PFSK-1 (cell line): ENCODE measurements at regions not wholly inside any gene's neighbourhood (a gene's known extent, or its start where the extent isn't known, plus 50 kb on each side); places are given as distances from the start of the nearest gene placed in this dataset.

ENCODE experiments used
- FOXP2 ChIP-seq: optimal IDR thresholded peaks from 2 replicates; pipeline ENCODE3; 2011; ENCODE audit warnings: borderline replicate concordance, control low read depth, inconsistent platforms; ENCODE audit not compliant: insufficient read depth; ENCODE audit errors: extremely low read length, extremely low read depth
- POLR2AphosphoS5 ChIP-seq: IDR thresholded peaks from 2 replicates; pipeline ENCODE4 v1.6.1; 2012; ENCODE audit warnings: low read depth, mild to moderate bottlenecking, control low read depth, low read length, moderate library complexity
- REST ChIP-seq, 2 experiments: IDR thresholded peaks; 2 replicates each; pipeline versions ENCODE4 v1.6.1 to v1.8.0; 2011 to 2012; ENCODE audit warnings: low read depth in 2 of 2, low read length in 2 of 2, control low read depth in 1 of 2, inconsistent platforms in 1 of 2, mild to moderate bottlenecking in 1 of 2, moderate library complexity in 1 of 2; ENCODE audit not compliant: insufficient read depth in 1 of 2
- SIN3A ChIP-seq: IDR thresholded peaks from 2 replicates; pipeline ENCODE4 v1.6.1; 2012; ENCODE audit warnings: mild to moderate bottlenecking, low read length, moderate library complexity, borderline replicate concordance; ENCODE audit not compliant: insufficient read depth
- TAF1 ChIP-seq: IDR thresholded peaks from 2 replicates; pipeline ENCODE4 v1.6.1; 2012; ENCODE audit warnings: low read length, control low read depth, borderline replicate concordance; ENCODE audit not compliant: insufficient read depth

GRCh38 chr9:2270565-2270964 is 255.4 kb downstream of the SMARCA2 start:
- TF ChIP-seq POLR2AphosphoS5 (no peak), TAF1 (no peak), SIN3A (no peak), FOXP2 (no peak), REST (IDR thresholded peaks at IDR 0.05; ENCODE audit: insufficient read depth in 1 of 2, low read depth in 2 of 2, low read length in 2 of 2) (no peak)

GRCh38 chr9:2271426-2271825 is 256.3 kb downstream of the SMARCA2 start:
- no peak for TF ChIP-seq POLR2AphosphoS5
- TF ChIP-seq SIN3A, result no peak
- no peak for TF ChIP-seq REST (IDR thresholded peaks at IDR 0.05; ENCODE audit: insufficient read depth in 1 of 2, low read depth in 2 of 2, low read length in 2 of 2)
- TF ChIP-seq TAF1, result no peak
- no peak for TF ChIP-seq FOXP2

- TF ChIP-seq SIN3A (no peak), FOXP2 (no peak), REST (IDR thresholded peaks at IDR 0.05; ENCODE audit: insufficient read depth in 1 of 2, low read depth in 2 of 2, low read length in 2 of 2) (no peak), POLR2AphosphoS5 (no peak), TAF1 (no peak)
Observed at GRCh38 chr9:2274762-2275161, 259.6 kb downstream of the SMARCA2 start.

- TF ChIP-seq SIN3A (no peak), REST (IDR thresholded peaks at IDR 0.05; ENCODE audit: insufficient read depth in 1 of 2, low read depth in 2 of 2, low read length in 2 of 2) (no peak), POLR2AphosphoS5 (no peak), TAF1 (no peak)
Observed at GRCh38 chr9:2276296-2276695, 261.1 kb downstream of the SMARCA2 start.

GRCh38 chr9:2281031-2281802 is 266.1 kb downstream of the SMARCA2 start:
- TF ChIP-seq TAF1, result no peak
- no peak for TF ChIP-seq REST (IDR thresholded peaks at IDR 0.05; ENCODE audit: insufficient read depth in 1 of 2, low read depth in 2 of 2, low read length in 2 of 2)
- TF ChIP-seq FOXP2, result no peak
- TF ChIP-seq POLR2AphosphoS5, result no peak
- TF ChIP-seq SIN3A, result no peak
